H9 (cell line): ENCODE measurements at regions not wholly inside any gene's neighbourhood (a gene's known extent, or its start where the extent isn't known, plus 50 kb on each side); places are given as distances from the start of the nearest gene placed in this dataset.

Experiments used
- DNase-seq: peaks from one replicate; pipeline ENCODE4 v3.0.0-alpha.2; 2017
- H2AFZ ChIP-seq: one replicate; pipeline ENCODE4 v1.6.1; 2013; ENCODE audit warnings: mild to moderate bottlenecking, low read length, control low read depth, moderate library complexity
- H2AK5ac ChIP-seq: 2 replicates; pipeline ENCODE4 v1.6.1; 2013; ENCODE audit warnings: low read length, control low read depth, mixed read lengths; ENCODE audit not compliant: insufficient read length
- H2BK120ac ChIP-seq: one replicate; pipeline ENCODE4 v1.6.1; 2013; ENCODE audit warnings: low read depth, mild to moderate bottlenecking, low read length, control low read depth, inconsistent platforms; ENCODE audit not compliant: poor library complexity, severe bottlenecking
- H2BK12ac ChIP-seq: 2 replicates; pipeline ENCODE4 v1.6.1; 2013; ENCODE audit warnings: low read length, control low read depth, mixed read lengths, low read depth; ENCODE audit not compliant: insufficient read length
- H2BK15ac ChIP-seq: 2 replicates; pipeline ENCODE4 v1.6.1; 2013; ENCODE audit warnings: low read depth, low read length, control low read depth
- H2BK20ac ChIP-seq: one replicate; pipeline ENCODE4 v1.6.1; 2013; ENCODE audit warnings: low read depth, mild to moderate bottlenecking, low read length, control low read depth, inconsistent platforms; ENCODE audit not compliant: poor library complexity, severe bottlenecking
- H2BK5ac ChIP-seq: 2 replicates; pipeline ENCODE4 v1.6.1; 2013; ENCODE audit warnings: low read length, control low read depth, mixed read lengths; ENCODE audit not compliant: insufficient read length
- H3K14ac ChIP-seq: 2 replicates; pipeline ENCODE4 v1.6.1; 2013; ENCODE audit warnings: low read length, control low read depth; ENCODE audit not compliant: insufficient read depth
- H3K18ac ChIP-seq: 2 replicates; pipeline ENCODE4 v1.6.1; 2013; ENCODE audit warnings: low read depth, mild to moderate bottlenecking, mixed read lengths, low read length, control low read depth; ENCODE audit not compliant: insufficient read length
- H3K23ac ChIP-seq: 2 replicates; pipeline ENCODE4 v1.6.1; 2013; ENCODE audit warnings: low read length, control low read depth, mixed read lengths, low read depth; ENCODE audit not compliant: insufficient read length
- H3K23me2 ChIP-seq: 2 replicates; pipeline ENCODE4 v1.6.1; 2013; ENCODE audit warnings: low read depth, mild to moderate bottlenecking, mixed read lengths, low read length, control low read depth; ENCODE audit not compliant: insufficient read length, poor library complexity, severe bottlenecking
- H3K27ac ChIP-seq: 2 replicates; pipeline ENCODE4 v1.5.1; 2013; ENCODE audit warnings: low read length, control low read depth, mixed read lengths, low read depth; ENCODE audit not compliant: insufficient read length
- H3K27me3 ChIP-seq: 2 replicates; pipeline ENCODE4 v1.6.1; 2013; ENCODE audit warnings: low read length, control low read depth, inconsistent platforms; ENCODE audit not compliant: insufficient read depth
- H3K4ac ChIP-seq: 2 replicates; pipeline ENCODE4 v1.6.1; 2013; ENCODE audit warnings: low read depth, mild to moderate bottlenecking, control low read depth, inconsistent platforms, low read length, moderate library complexity
- H3K4me1 ChIP-seq: 2 replicates; pipeline ENCODE4 v1.6.1; 2013; ENCODE audit warnings: low read length, control low read depth, inconsistent platforms; ENCODE audit not compliant: insufficient read depth
- H3K4me2 ChIP-seq: 2 replicates; pipeline ENCODE4 v1.6.1; 2013; ENCODE audit warnings: low read length, control low read depth, mixed read lengths; ENCODE audit not compliant: insufficient read length, insufficient read depth
- H3K56ac ChIP-seq: 2 replicates; pipeline ENCODE4 v1.6.1; 2013; ENCODE audit warnings: low read depth, mild to moderate bottlenecking, mixed read lengths, low read length, control low read depth; ENCODE audit not compliant: insufficient read length
- H3K79me1 ChIP-seq: 2 replicates; pipeline ENCODE4 v1.6.1; 2013; ENCODE audit warnings: low read depth, mild to moderate bottlenecking, moderate library complexity, low read length, control low read depth, inconsistent platforms; ENCODE audit not compliant: insufficient read depth, poor library complexity, severe bottlenecking
- H3K79me2 ChIP-seq: 2 replicates; pipeline ENCODE4 v1.6.1; 2013; ENCODE audit warnings: low read length, control low read depth, inconsistent platforms; ENCODE audit not compliant: insufficient read depth
- H3K9ac ChIP-seq: 2 replicates; pipeline ENCODE4 v1.6.1; 2013; ENCODE audit warnings: low read length, control low read depth, mixed read lengths; ENCODE audit not compliant: insufficient read length; ENCODE audit errors: extremely low read depth
- H3K9me3 ChIP-seq: one replicate; pipeline ENCODE4 v1.6.1; 2013; ENCODE audit warnings: low read depth, low read length, inconsistent platforms; ENCODE audit not compliant: control insufficient read depth
- H3T11ph ChIP-seq: one replicate; pipeline ENCODE4 v1.6.1; 2013; ENCODE audit warnings: mild to moderate bottlenecking, low read length, control low read depth, inconsistent platforms
- H4K20me1 ChIP-seq: one replicate; pipeline ENCODE4 v1.6.1; 2013; ENCODE audit not compliant: control insufficient read depth, insufficient read length, insufficient read depth
- H4K5ac ChIP-seq: 2 replicates; pipeline ENCODE4 v1.6.1; 2013; ENCODE audit warnings: low read depth, mild to moderate bottlenecking, mixed read lengths, low read length, control low read depth; ENCODE audit not compliant: insufficient read length
- H4K8ac ChIP-seq: replicated peaks from 2 replicates; pipeline ENCODE4 v1.6.1; 2013; ENCODE audit warnings: low read length, control low read depth, mixed read lengths, low read depth; ENCODE audit not compliant: insufficient read length
- H4K91ac ChIP-seq: 2 replicates; pipeline ENCODE4 v1.6.1; 2013; ENCODE audit warnings: low read depth, mild to moderate bottlenecking, moderate library complexity, mixed read lengths, low read length, control low read depth; ENCODE audit not compliant: insufficient read length
- H3K27ac Mint-ChIP-seq, 3 experiments: 2 replicates in 2 of 3; 3 replicates in 1 of 3; pipeline ENCODE4 v1.8.0; 2020 to 2021; ENCODE audit warnings: mixed read lengths in 3 of 3, mild to moderate bottlenecking in 1 of 3, moderate library complexity in 1 of 3
- H3K27me3 Mint-ChIP-seq: 2 replicates; pipeline ENCODE4 v1.8.0; 2021; ENCODE audit warnings: low read depth, mild to moderate bottlenecking, moderate library complexity, mixed read lengths
- H3K36me3 Mint-ChIP-seq, 3 experiments: 2 replicates in 2 of 3; 3 replicates in 1 of 3; pipeline ENCODE4 v1.8.0; 2020 to 2021; ENCODE audit warnings: low read depth in 3 of 3, mixed read lengths in 3 of 3; ENCODE audit not compliant: insufficient read depth in 1 of 3
- H3K4me1 Mint-ChIP-seq, 2 experiments: 2 replicates each; pipeline ENCODE4 v1.8.0; 2020; ENCODE audit warnings: mixed read lengths in 2 of 2
- H3K4me3 Mint-ChIP-seq, 2 experiments: 2 replicates in 1 of 2; 3 replicates in 1 of 2; pipeline ENCODE4 v1.8.0; 2020 to 2021; ENCODE audit warnings: mild to moderate bottlenecking in 2 of 2, mixed read lengths in 2 of 2, moderate library complexity in 1 of 2
- H3K9me3 Mint-ChIP-seq, 2 experiments: 2 replicates in 1 of 2; 3 replicates in 1 of 2; pipeline ENCODE4 v1.8.0; 2020; ENCODE audit warnings: mild to moderate bottlenecking in 2 of 2, mixed read lengths in 2 of 2, moderate library complexity in 1 of 2
- CTCF ChIP-seq: fragments of 200-600 bp; sonication (generic); conservative IDR thresholded peaks from 3 replicates; pipeline ENCODE4 v1.8.0; 2021; ENCODE audit warnings: antibody characterized with exemption, mild to moderate bottlenecking
- WGBS: extraction: QIAGEN DNeasy Blood & Tissue Kit; methylation state at CpG from one replicate; pipeline ENCODE4 v1.1.7; 2013; ENCODE audit warnings: missing lambda C conversion rate, low lambda C conversion rate, mixed read lengths; ENCODE audit not compliant: insufficient read length; ENCODE audit errors: extremely low coverage; 5-methylcytosine and 5-hydroxymethylcytosine counted together

- Histone ChIP-seq H3K9ac (no peak overlapping the region), H3K4ac (no peak overlapping the region), H3K14ac (no peak overlapping the region), H3K56ac (no peak overlapping the region), H4K20me1 (no peaks in the 10 kb centered on the region), H3K27ac (no peak overlapping the region), H2BK15ac (no peak overlapping the region), H3K18ac (no peak overlapping the region), H3K9me3 (no peaks in the 10 kb centered on the region), H3K79me2 (no peaks in the 10 kb centered on the region), H2AFZ (no peak overlapping the region), H3K79me1 (no peaks in the 10 kb centered on the region), H3K27me3 (no peaks in the 10 kb centered on the region), H3K4me1 (no peaks in the 10 kb centered on the region), H2AK5ac (no peak overlapping the region), H2BK5ac (no peak overlapping the region), H3K4me2 (no peak overlapping the region), H2BK20ac (no peak overlapping the region), H2BK120ac (no peak overlapping the region), H3K23ac (no peak overlapping the region), H4K91ac (no peak overlapping the region), H3T11ph (no peak overlapping the region), H4K8ac (no peak overlapping the region), H3K23me2 (no peaks in the 10 kb centered on the region), H2BK12ac (no peak overlapping the region), H4K5ac (no peak overlapping the region)
- no CpG with 5 or more reads among the region's 5 CpGs for WGBS
- no peak overlapping the region; a peak in 1 of 5 replicates for H3K4me3 Mint-ChIP-seq
- no peaks in the 10 kb centered on the region for H3K27me3 Mint-ChIP-seq
- no peak for TF ChIP-seq CTCF
- no peaks in the 10 kb centered on the region for H3K36me3 Mint-ChIP-seq
- H3K27ac Mint-ChIP-seq, result no peak overlapping the region; a peak in 1 of 7 replicates
- H3K9me3 Mint-ChIP-seq, result peaks cover 0 to 1% of the 10 kb centered on the region in 2 experiments; a peak in 1 of 5 replicates
- peaks cover 7 to 9% of the 10 kb centered on the region in 2 experiments for H3K4me1 Mint-ChIP-seq
- no peak for DNase-seq
Measured at GRCh38 chr2:75416420-75417342, 144.1 kb downstream of the EVA1A start.
